CD14-positive monocyte (primary cell): ENCODE measurements at regions not wholly inside any gene's neighbourhood (a gene's known extent, or its start where the extent isn't known, plus 50 kb on each side); places are given as distances from the start of the nearest gene placed in this dataset.

Experiments
- DNase-seq, 3 donors: peaks; one replicate each; pipeline ENCODE4 v3.0.0-alpha.2; 2011 to 2022
- H2AFZ ChIP-seq: 2 replicates; pipeline ENCODE4 v1.6.0; 2012; ENCODE audit warnings: mild to moderate bottlenecking, low read depth, low read length, inconsistent platforms; ENCODE audit not compliant: insufficient read depth, poor library complexity, severe bottlenecking
- H3K27ac ChIP-seq, 2 donors: 1 replicate in 1 of 2; 2 replicates in 1 of 2; pipeline ENCODE4 v1.5.1; 2012 to 2013; ENCODE audit warnings: low read length in 2 of 2, control low read depth in 1 of 2, inconsistent platforms in 1 of 2, low read depth in 1 of 2, mild to moderate bottlenecking in 1 of 2
- H3K27me3 ChIP-seq, 2 donors: one replicate each; pipeline versions ENCODE4 v1.6.0 to v1.6.1; 2011 to 2013; ENCODE audit warnings: low read length in 2 of 2; ENCODE audit not compliant: control insufficient read depth in 2 of 2, insufficient read depth in 2 of 2
- H3K36me3 ChIP-seq, 2 donors: replicated peaks in 1 of 2; 1 replicate in 1 of 2; 2 replicates in 1 of 2; pipeline versions ENCODE4 v1.5.1 to v1.6.1; 2012 to 2013; ENCODE audit warnings: low read length in 2 of 2, control low read depth in 1 of 2, inconsistent platforms in 1 of 2, mild to moderate bottlenecking in 1 of 2; ENCODE audit not compliant: insufficient read depth in 2 of 2, control insufficient read depth in 1 of 2
- H3K4me1 ChIP-seq, 2 donors: 1 replicate in 1 of 2; 2 replicates in 1 of 2; pipeline versions ENCODE4 v1.5.1 to v1.6.1; 2012 to 2013; ENCODE audit warnings: low read length in 2 of 2, control low read depth in 1 of 2, inconsistent platforms in 1 of 2, mild to moderate bottlenecking in 1 of 2, moderate library complexity in 1 of 2; ENCODE audit not compliant: insufficient read depth in 2 of 2, control insufficient read depth in 1 of 2
- H3K4me2 ChIP-seq: replicated peaks from 2 replicates; pipeline ENCODE3; 2012; ENCODE audit warnings: low read length, moderate library complexity, mild to moderate bottlenecking; ENCODE audit not compliant: poor library complexity, severe bottlenecking; ENCODE audit errors: extremely low read depth
- H3K4me3 ChIP-seq, 3 experiments: fragments of 200-600 bp in 1 of 3; sonication (generic) in 1 of 3; replicated peaks in 1 of 3; 1 replicate in 2 of 3; 2 replicates in 1 of 3; pipeline ENCODE4 v1.5.1; 2011 to 2013; ENCODE audit warnings: low read length in 3 of 3, mild to moderate bottlenecking in 3 of 3, control low read depth in 2 of 3, low read depth in 2 of 3, inconsistent platforms in 1 of 3, moderate library complexity in 1 of 3
- H3K79me2 ChIP-seq: 2 replicates; pipeline ENCODE4 v1.6.0; 2012; ENCODE audit warnings: mild to moderate bottlenecking, control low read depth, inconsistent platforms, low read length, moderate library complexity; ENCODE audit not compliant: insufficient read depth
- H3K9ac ChIP-seq: 2 replicates; pipeline ENCODE4 v1.6.0; 2017; ENCODE audit warnings: low read length, mild to moderate bottlenecking; ENCODE audit not compliant: insufficient read depth, poor library complexity, severe bottlenecking
- H3K9me3 ChIP-seq, 2 donors: replicated peaks in 1 of 2; 1 replicate in 1 of 2; 2 replicates in 1 of 2; pipeline versions ENCODE4 v1.5.1 to v1.6.1; 2012 to 2013; ENCODE audit warnings: low read length in 2 of 2, control low read depth in 1 of 2; ENCODE audit not compliant: control insufficient read depth in 1 of 2, insufficient read depth in 1 of 2
- H4K20me1 ChIP-seq: 2 replicates; pipeline ENCODE4 v1.6.0; 2012; ENCODE audit warnings: mild to moderate bottlenecking, low read length, control low read depth, moderate library complexity; ENCODE audit not compliant: insufficient read depth
- H3K27ac Mint-ChIP-seq, 7 donors: one replicate each; pipeline ENCODE4 v1.8.0; 2020; ENCODE audit warnings: mild to moderate bottlenecking in 7 of 7, mixed read lengths in 7 of 7, moderate library complexity in 6 of 7, inconsistent platforms in 2 of 7
- H3K27me3 Mint-ChIP-seq, 3 donors: one replicate each; pipeline ENCODE4 v1.8.0; 2021 to 2022; ENCODE audit warnings: low read depth in 3 of 3, mild to moderate bottlenecking in 3 of 3, mixed read lengths in 3 of 3, moderate library complexity in 3 of 3, inconsistent platforms in 1 of 3
- H3K36me3 Mint-ChIP-seq, 2 donors: one replicate each; pipeline ENCODE4 v1.8.0; 2020; ENCODE audit warnings: mixed read lengths in 2 of 2, inconsistent platforms in 1 of 2, mild to moderate bottlenecking in 1 of 2
- H3K4me1 Mint-ChIP-seq: one replicate; pipeline ENCODE4 v1.8.0; 2020; ENCODE audit warnings: mild to moderate bottlenecking, mixed read lengths
- H3K4me3 Mint-ChIP-seq, 2 donors: one replicate each; pipeline ENCODE4 v1.8.0; 2020; ENCODE audit warnings: mild to moderate bottlenecking in 2 of 2, mixed read lengths in 2 of 2, moderate library complexity in 1 of 2
- H3K9me3 Mint-ChIP-seq, 7 donors: one replicate each; pipeline ENCODE4 v1.8.0; 2020 to 2022; ENCODE audit warnings: mixed read lengths in 7 of 7, mild to moderate bottlenecking in 6 of 7, moderate library complexity in 6 of 7, inconsistent platforms in 2 of 7
- CTCF ChIP-seq: fragments of 200-600 bp; IDR thresholded peaks from one replicate; pipeline ENCODE4 v1.8.0; 2022; ENCODE audit warnings: antibody characterized with exemption, mild to moderate bottlenecking
- WGBS: methylation state at CpG from one replicate; pipeline ENCODE4 v1.1.5; 2013; ENCODE audit warnings: missing lambda C conversion rate; ENCODE audit not compliant: insufficient coverage; 5-methylcytosine and 5-hydroxymethylcytosine counted together
- intact Hi-C, 2 donors: fragments of 100-400 bp; cut with micrococcal nuclease; formaldehyde crosslinking; loops; one replicate each; pipeline versions ENCODE4 v1.15.0 to v1.15.1; 2023

GRCh38 chr3:31041161-31041978, 146.9 kb upstream of the GADL1 start:
- no peak overlapping the region for H3K27ac ChIP-seq
- H3K36me3 ChIP-seq = no peaks in the 10 kb centered on the region
- no peaks in the 10 kb centered on the region for H3K27me3 ChIP-seq
- Mint-ChIP-seq H3K4me1 (peaks cover 2% of the 10 kb centered on the region), H3K27ac (no peak overlapping the region), H3K36me3 (no peaks in the 10 kb centered on the region), H3K9me3 (peaks cover 7 to 20% (median 10%) of the 10 kb centered on the region in 7 donors), H3K27me3 (no peaks in the 10 kb centered on the region), H3K4me3 (no peak overlapping the region)
- peaks cover 7 to 9% of the 10 kb centered on the region in 2 donors for H3K9me3 ChIP-seq
- DNase-seq = no peak
- no peak overlapping the region for H2AFZ ChIP-seq
- H3K4me3 ChIP-seq = no peak overlapping the region
- H4K20me1 ChIP-seq = no peaks in the 10 kb centered on the region
- TF ChIP-seq CTCF = no peak
- H3K4me1 ChIP-seq = no peaks in the 10 kb centered on the region
- WGBS = 39% methylated on average over 2 of the region's 2 CpGs
- no peaks in the 10 kb centered on the region for H3K79me2 ChIP-seq
- intact Hi-C loops = no loop called here
- no peak overlapping the region for H3K4me2 ChIP-seq
- no peak overlapping the region for H3K9ac ChIP-seq

- Mint-ChIP-seq H3K4me1 (peaks cover 2% of the 10 kb centered on the region), H3K9me3 (peaks cover 8 to 24% (median 11%) of the 10 kb centered on the region in 7 donors), H3K36me3 (no peaks in the 10 kb centered on the region), H3K27me3 (no peaks in the 10 kb centered on the region), H3K4me3 (no peak overlapping the region), H3K27ac (no peak overlapping the region)
- no peak overlapping the region for H2AFZ ChIP-seq
- no peaks in the 10 kb centered on the region for H3K36me3 ChIP-seq
- intact Hi-C loops = no loop called here
- TF ChIP-seq CTCF = no peak
- H3K4me3 ChIP-seq = no peak overlapping the region
- no peaks in the 10 kb centered on the region for H4K20me1 ChIP-seq
- DNase-seq = no peak
- no CpG with 5 or more reads among the region's 3 CpGs for WGBS
- H3K9me3 ChIP-seq = peaks cover 7 to 9% of the 10 kb centered on the region in 2 donors
- no peaks in the 10 kb centered on the region for H3K4me1 ChIP-seq
- no peak overlapping the region for H3K27ac ChIP-seq
- H3K79me2 ChIP-seq = no peaks in the 10 kb centered on the region
- no peak overlapping the region for H3K9ac ChIP-seq
- H3K27me3 ChIP-seq = no peaks in the 10 kb centered on the region
- H3K4me2 ChIP-seq = no peak overlapping the region
Observed at GRCh38 chr3:31043184-31043819, 148.8 kb upstream of the GADL1 start.
